ENCODE measurements at regions not wholly inside any gene's neighbourhood (a gene's known extent, or its start where the extent isn't known, plus 50 kb on each side); places are given as distances from the start of the nearest gene placed in this dataset.

DNA sequence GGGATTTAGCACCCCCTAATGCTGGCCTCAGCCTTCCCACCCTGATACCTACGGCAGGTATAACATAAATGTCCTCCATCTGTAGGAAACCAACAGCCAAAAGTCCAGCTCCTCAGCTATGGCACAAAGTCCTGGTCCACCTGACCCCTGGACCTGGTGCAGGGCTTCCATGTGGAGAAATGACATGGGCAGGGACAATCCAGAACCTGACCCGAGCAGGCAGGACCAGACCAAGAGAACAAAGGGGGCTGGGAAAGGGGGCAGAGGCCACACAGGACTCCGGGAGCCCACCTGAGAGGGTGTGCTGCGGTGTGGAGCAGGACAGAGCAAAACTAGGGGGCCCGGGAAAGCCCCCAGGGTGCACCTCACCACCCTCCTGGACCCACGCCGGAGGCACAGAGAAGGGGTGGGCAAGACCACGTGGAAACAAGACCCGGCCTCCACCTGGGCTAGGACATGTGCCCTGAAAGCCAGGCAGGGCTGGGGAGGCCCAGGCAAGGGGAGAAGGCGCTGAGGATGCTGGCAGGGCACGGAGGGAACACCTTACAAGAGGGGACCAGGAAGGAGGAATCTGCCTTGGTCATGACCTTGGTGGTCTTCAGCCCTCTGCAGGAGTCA lies 368.9 kb downstream of the SHANK2 start:
- TF ChIP-seq, protein P1, sequence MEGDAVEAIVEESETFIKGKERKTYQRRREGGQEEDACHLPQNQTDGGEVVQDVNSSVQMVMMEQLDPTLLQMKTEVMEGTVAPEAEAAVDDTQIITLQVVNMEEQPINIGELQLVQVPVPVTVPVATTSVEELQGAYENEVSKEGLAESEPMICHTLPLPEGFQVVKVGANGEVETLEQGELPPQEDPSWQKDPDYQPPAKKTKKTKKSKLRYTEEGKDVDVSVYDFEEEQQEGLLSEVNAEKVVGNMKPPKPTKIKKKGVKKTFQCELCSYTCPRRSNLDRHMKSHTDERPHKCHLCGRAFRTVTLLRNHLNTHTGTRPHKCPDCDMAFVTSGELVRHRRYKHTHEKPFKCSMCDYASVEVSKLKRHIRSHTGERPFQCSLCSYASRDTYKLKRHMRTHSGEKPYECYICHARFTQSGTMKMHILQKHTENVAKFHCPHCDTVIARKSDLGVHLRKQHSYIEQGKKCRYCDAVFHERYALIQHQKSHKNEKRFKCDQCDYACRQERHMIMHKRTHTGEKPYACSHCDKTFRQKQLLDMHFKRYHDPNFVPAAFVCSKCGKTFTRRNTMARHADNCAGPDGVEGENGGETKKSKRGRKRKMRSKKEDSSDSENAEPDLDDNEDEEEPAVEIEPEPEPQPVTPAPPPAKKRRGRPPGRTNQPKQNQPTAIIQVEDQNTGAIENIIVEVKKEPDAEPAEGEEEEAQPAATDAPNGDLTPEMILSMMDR (IDR thresholded peaks at IDR 0.05; ENCODE audit: insufficient read depth, low read depth, low read length): no peak
- TF ChIP-seq EZH2 (IDR thresholded peaks at IDR 0.05; ENCODE audit: insufficient read depth, low read length): no peak
